HG03354 (cell line): ENCODE measurements at regions not wholly inside any gene's neighbourhood (a gene's known extent, or its start where the extent isn't known, plus 50 kb on each side); places are given as distances from the start of the nearest gene placed in this dataset.
A peak's percentile ranks its signal among the peaks of the same experiment; 100 is the strongest.

Source experiments
- ATAC-seq: cut with Tn5 transposase; IDR thresholded peaks from one replicate; pipeline ENCODE4 v1.9.1; 2021; ENCODE audit warnings: mild to moderate bottlenecking; ENCODE audit not compliant: unreplicated experiment, poor library complexity, severe bottlenecking

GRCh38 chr12:90030726-90031125 is 322.1 kb upstream of the ATP2B1 start:
- ATAC-seq, result no peak

- no peak for ATAC-seq
Observed at GRCh38 chr12:90029317-90029716, 320.7 kb upstream of the ATP2B1 start.

- no peak for ATAC-seq
Observed at GRCh38 chr12:90028635-90029051, 320.0 kb upstream of the ATP2B1 start.

- ATAC-seq, result no peak
Observed at GRCh38 chr12:90027889-90028634, 319.4 kb upstream of the ATP2B1 start.

- ATAC-seq, result no peak
Observed at GRCh38 chr12:90027041-90027440, 318.4 kb upstream of the ATP2B1 start.

GRCh38 chr12:90026516-90026915 is 317.9 kb upstream of the ATP2B1 start:
- ATAC-seq, result no peak

GRCh38 chr12:90024262-90024661 is 315.6 kb upstream of the ATP2B1 start:
- no peak for ATAC-seq

GRCh38 chr12:90023207-90023900 is 314.7 kb upstream of the ATP2B1 start:
- no peak for ATAC-seq

GRCh38 chr12:90021795-90022440 is 313.3 kb upstream of the ATP2B1 start:
- ATAC-seq, result no peak

- no peak for ATAC-seq
Observed at GRCh38 chr12:90020881-90021280, 312.2 kb upstream of the ATP2B1 start.

GRCh38 chr12:90020436-90020835 is 311.8 kb upstream of the ATP2B1 start:
- no peak for ATAC-seq

- no peak for ATAC-seq
Observed at GRCh38 chr12:90020014-90020413, 311.4 kb upstream of the ATP2B1 start.

GRCh38 chr12:90017316-90017715 is 308.7 kb upstream of the ATP2B1 start:
- no peak for ATAC-seq

GRCh38 chr12:90015228-90015627 is 306.6 kb upstream of the ATP2B1 start:
- no peak for ATAC-seq

GRCh38 chr12:90013409-90013808 is 304.8 kb upstream of the ATP2B1 start:
- ATAC-seq, result peak; percentile 77

- ATAC-seq, result no peak
Observed at GRCh38 chr12:90010089-90010488, 301.5 kb upstream of the ATP2B1 start.

- no peak for ATAC-seq
Observed at GRCh38 chr12:90008277-90008676, 299.6 kb upstream of the ATP2B1 start.

GRCh38 chr12:90004319-90005074 is 295.9 kb upstream of the ATP2B1 start:
- ATAC-seq, result peak; percentile 50

- no peak for ATAC-seq
Observed at GRCh38 chr12:90003688-90004087, 295.1 kb upstream of the ATP2B1 start.

GRCh38 chr12:90000721-90001120 is 292.1 kb upstream of the ATP2B1 start:
- ATAC-seq, result no peak
